Effector CD8-positive, alpha-beta T cell (primary cell): ENCODE measurements at regions not wholly inside any gene's neighbourhood (a gene's known extent, or its start where the extent isn't known, plus 50 kb on each side); places are given as distances from the start of the nearest gene placed in this dataset.

Experiments used
- DNase-seq: peaks from one replicate; lab custom pipeline; 2025; lab: John Stamatoyannopoulos, UW

DNA sequence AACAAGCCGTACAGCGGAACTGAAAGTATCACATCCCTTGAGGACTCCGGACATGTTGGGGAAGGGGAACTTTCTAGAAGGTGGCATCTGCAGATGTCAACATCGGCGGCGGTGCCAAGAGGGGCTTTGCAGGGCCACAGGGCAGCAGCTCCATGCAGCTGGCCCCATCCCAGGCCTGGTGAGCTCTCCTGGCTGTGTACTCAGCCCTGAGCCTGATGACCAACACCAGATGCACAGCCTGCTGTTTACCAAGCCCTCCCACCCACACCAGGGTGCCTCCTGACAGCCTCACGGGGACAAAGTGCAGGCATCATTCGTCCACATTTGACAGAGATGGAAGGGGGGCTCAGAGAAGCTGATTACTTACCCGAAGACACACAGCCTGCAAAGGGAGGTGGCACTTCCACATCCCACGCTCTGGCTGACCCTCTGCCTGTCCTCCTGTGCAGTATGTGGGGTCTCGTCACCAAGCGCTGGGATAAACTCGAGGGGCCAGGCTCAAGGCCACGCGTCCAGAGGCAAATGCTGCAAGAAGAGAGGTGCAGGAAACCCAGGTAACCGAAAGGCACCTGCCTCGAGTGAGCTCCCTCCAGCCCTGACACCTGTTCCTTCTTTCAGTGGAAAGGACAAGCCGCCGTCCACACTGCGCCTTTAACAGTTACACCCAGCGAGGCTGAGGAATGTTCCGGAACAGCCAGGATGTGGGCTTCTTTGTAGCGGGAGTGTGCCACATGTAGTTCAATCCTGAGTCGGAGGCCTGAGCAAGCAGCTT lies 69.0 kb upstream of the ASAP2 start:
- DNase-seq = no peak

DNA sequence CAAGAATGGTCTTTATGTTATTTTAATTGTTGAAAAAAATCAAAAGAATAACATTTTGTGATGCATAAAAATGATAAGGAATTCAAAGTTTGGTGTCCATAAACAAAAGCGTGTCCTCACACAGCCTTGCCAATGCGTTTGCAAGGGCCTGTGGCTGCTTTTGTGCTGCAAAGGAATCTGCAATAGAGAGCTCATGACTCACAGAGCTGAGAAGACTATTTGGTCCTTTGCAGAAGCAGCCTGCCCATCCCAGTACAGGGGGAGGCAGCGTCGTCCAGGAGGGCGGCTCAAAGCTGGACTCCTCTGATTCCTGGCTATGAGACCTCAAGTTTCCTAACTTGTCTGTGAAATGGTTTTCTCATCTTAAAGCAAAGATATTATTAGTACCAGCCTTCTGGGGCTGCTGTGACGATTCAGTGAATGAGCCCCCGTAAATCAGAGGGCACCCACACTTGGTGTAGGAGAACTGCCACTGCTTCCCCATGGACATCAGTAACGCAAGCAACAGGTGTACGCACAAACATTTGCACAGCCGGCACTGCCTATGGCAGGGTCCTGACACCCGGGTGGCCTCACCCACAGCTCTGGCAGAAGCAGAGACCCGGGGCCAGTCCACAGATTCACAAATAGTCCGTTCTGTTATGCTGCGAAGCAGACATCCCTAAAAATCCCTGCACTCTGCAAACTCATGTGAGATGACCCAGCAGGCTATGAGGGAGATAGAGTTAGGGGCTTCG lies 70.6 kb upstream of the ASAP2 start:
- DNase-seq = no peak

DNA sequence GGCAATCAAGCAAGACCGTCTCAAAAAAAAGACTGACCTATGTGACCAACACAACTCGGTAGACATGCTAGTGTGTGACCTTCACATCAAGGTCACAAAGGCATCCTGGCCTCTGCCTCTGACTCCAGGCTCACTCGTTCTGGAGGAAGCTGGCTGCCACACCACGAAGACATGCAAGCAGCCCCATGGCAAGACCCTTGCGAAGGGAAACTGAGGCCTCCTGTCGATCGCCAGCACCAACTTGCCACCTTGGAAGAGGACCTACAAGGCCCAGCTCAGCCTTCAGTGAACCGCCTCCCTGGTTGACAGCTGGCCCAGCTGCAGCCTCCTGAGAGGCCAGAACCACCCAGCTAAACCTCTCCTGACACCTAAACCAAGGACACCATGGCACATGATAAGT lies 79.3 kb upstream of the ASAP2 start:
- DNase-seq = no peak

DNA sequence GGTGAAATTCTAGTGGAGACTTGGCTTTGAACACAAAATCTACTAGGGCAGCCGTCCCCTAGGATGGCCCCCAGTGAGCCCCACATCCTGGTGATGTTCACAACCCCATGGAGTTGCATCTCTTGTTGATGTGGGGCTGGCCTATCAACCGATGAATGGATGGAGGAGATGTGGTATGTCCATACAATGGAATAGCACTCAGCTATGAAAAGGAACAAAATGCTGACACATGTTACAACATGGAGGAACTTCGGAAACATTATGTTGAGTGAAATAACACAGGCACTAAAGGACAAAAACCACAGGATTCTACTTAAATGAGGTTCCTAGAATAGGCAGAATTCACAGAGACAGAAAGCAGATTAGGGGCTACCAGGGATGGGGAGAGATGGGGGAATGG lies 80.1 kb upstream of the ASAP2 start:
- DNase-seq = no peak

DNA sequence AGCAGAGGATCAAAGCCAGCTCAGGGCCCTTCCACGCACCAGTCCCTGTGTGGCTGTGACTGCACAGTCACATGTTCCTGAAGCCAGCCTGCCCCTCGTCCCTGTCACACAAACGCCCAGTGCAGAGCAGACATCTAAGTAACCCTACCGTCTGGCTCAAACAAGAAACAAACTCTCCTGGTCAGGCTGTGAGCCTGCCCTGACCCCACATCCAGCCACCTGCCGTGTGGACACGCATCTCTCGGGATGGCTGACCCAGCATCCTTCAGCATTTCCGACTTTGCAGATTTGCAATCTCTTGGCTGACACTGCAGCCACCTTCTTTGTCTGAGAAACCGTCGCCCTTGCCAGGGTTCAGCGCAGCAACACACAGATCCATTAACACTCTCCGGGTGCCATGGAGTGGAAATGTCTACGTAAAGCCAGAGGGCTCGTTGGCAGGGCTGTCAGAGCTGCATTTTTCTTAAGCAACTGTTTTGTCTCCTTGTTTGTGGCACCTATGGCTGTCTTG lies 82.3 kb upstream of the ASAP2 start:
- DNase-seq = no peak

DNA sequence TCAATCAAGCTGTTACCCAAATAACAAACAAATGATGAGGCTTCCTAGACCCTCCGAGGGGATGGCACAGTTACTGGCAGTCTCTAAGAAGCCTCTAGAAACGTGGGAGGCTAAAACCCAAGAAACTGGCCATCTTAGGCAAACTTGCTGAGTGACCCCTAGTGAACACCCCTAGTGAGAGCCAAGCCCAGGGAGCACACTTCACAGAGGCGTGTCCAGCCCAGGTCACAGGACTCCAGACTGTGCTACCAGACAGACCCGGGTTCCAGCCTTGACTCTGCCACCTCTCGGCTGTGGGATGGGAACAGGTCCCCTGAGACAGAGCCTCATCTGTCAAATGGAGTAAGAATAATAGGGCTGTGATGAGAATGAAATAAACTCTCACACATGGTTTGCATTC lies 83.5 kb upstream of the ASAP2 start:
- DNase-seq = no peak

DNA sequence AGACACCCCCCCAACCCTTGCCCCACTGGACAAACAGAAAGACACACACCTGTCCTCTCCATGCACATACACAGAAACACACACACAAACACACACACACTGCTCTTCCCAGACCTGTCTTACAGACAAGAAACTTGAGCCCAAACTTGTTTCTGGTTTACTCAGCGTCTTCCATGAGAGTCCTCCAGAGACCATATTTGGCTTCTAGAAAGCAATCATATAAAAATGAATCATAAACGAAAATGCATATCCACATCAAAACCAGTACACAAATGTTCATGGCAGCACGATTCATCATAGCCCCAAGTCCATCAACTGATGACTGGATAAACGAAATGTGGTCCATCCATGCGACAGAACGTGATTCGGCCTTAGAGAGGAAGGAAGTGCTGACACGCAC lies 84.2 kb upstream of the ASAP2 start:
- DNase-seq = no peak

DNA sequence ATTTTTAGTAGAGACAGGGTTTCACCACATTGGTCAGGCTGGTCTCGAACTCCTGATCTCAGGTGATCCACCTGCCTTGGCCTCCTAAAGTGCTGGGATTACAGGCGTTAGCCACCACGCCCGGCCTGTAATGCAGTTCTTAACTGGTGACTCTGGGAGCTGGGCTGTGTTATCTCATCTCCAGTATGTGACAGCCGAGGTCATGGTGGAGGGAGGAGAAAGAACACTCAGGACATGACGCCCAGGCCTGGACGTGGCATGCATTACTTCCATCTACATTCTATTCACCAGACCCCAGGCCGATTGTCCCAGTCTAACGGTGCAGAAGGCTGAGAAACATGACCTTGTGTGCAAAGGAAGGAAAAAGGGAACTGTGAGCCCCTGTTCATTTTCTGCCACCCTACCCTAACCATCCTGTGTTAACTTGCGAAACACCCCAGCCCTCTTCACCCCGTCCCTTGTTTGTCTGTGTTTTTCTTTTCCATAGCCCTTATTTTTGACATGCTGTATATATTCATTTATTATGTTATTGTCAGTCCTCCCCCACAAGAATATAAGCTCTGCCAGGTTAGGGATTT lies 88.1 kb upstream of the ASAP2 start:
- no peak for DNase-seq

DNA sequence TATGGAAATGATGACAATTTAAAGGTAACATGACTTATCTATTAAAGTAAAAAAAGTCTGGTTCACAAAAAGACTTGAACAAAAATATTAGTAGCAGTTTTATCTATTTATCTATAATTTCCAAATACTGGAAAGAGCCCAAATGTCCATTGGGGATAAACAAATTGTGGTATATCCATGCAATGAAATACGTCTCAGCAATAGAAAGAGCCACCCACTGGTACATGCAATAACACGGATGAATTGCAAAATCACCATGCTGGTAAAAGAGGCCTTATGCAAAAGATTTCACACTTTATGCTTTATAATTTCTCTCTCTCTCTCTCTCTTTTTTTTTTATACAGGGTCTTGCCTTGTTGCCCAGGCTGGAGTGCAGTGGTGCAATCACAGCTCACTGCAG lies 91.4 kb upstream of the ASAP2 start:
- no peak for DNase-seq

DNA sequence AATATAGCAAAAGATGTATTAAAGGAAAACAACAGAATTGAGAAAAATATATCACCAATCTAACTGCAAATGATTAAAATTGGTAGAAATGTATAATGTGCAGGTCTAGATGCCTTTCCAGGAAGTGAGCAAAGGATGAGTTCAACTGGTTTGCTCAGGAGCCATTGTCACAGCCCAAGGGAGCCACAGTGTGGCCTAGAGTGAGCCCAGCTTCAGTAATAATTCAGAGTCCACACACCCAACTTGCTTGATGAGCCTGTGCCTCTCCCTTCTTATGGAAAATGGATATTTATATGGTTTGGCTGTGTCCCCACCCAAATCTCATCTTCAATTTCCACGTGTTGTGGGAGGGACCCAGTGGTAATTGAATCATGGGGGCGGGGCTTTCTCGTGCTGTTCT lies 92.2 kb upstream of the ASAP2 start:
- no peak for DNase-seq

DNA sequence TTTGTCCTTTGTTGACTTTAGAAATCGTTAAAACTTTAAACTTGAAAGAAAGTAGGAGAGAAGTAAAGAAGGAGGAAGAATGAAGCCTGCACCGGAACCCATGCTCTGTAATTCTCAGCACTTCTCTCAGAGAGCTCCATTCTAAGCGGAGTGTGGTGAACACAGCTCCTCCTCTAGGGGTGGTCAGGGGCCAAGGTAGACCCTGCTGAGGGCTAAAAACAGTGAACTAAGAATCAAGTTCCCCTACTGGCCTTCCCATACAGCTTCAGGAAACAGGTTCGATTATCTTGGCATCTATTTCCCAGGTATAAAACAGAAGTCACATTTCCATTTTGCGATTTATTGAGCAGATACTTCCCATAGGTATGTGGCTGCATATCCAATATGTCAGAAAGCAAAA lies 92.7 kb upstream of the ASAP2 start:
- DNase-seq = no peak

DNA sequence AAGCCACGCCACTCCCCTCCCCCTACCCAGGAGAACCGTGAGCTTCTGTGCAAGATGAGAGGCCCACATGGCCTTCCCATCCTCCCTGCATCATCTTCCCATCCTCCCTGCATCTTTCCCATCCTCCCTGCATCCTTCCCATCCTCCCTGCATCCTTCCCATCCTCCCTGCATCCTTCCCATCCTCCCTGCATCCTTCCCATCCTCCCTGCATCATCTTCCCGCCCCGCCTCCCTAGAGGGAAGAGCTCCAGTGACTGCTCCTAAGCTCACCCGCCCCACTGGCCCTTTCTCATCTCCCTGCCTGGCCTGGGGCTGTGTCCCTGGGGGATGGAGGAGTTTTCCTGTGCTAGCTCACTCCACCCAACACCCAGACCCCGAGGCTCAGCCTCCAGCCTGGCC lies 93.3 kb upstream of the ASAP2 start:
- DNase-seq = no peak

DNA sequence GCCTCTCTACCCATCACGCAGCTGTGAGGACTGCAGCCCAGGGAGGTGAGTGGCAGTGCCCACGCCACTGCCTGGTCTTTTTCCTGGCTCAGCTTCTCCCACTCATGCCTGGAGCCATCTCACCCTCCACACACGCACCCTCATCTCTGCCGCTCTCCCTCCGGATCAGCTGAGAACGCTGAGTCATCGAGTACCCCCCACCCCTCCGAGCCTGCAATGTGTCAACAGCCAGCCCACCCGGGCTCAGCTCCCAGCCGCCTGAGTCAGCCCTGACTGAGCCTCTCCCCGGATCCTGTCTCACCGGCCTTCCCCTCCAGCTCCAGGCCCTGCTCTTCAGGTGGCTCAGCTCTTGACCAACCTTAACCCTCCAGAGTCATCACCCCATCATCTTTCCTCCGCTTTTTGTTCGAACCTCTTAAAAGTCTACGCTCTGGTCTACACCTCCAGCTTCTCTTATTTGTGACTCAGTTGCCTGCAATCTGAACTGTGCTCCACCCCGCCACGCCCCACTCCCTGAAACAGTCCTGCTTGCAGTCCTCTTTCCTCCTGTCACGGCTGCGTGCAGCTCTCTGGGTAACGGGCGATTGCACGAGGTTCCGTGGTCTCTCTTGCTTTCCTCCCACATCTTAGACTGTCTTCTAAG lies 94.4 kb upstream of the ASAP2 start:
- no peak for DNase-seq

DNA sequence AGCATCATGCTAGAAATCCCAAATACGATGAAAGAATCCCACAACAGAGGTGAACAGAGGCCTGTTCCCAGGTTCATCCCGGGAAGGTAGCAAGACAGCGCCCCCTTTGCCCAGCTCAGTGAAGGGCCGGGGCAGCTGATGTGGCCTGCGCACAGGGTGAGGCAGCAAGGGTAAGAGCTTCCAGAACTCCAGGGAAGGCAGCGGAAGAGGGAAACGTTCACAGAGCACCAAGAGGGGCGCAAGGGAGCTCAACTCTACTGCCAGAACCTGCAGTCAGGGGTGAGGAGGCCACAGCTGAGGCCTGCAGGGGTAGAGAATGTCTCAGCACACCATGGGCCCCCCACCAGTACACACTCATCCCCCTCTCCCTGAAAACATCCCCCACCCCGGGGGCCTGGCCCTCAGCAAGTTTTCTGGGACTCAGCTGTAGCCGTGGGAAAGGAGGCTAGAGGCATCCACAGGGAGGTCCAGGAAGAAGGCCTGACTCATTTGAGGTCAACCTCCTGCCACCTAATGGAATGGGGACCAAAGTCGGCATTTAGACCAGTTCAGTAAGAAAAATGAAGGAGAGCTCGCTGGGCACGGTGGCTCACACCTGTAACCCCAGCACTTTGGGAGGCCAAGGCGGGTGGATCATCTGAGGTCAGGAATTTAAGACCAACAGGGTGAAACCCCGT lies 95.6 kb upstream of the ASAP2 start:
- no peak for DNase-seq

DNA sequence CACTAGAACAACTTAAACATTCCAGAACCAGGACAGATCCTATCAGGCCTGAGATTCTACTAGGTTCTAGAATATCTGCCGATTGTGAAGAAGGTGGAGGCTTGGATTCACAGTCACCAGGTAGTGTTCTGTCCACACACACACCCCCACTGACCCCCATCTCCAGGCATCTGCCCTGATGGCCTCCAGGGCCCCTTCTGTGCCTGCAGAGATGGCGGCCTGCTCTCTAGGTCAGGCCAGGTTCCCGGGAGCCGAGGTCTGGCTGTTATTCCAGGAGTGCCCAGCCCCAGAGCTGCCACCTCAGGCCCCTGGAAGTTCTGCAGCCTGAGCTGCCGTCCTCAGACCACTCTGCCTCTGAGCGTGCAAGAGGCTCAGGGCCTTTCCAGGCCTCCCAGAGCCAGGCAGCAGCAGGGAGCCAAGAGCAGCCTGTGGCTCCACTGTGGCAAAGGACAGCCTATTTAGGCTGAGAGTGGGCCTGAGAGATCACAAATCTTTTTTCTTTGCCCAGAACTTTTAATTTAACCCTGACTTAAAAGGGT lies 96.2 kb upstream of the ASAP2 start:
- no peak for DNase-seq

DNA sequence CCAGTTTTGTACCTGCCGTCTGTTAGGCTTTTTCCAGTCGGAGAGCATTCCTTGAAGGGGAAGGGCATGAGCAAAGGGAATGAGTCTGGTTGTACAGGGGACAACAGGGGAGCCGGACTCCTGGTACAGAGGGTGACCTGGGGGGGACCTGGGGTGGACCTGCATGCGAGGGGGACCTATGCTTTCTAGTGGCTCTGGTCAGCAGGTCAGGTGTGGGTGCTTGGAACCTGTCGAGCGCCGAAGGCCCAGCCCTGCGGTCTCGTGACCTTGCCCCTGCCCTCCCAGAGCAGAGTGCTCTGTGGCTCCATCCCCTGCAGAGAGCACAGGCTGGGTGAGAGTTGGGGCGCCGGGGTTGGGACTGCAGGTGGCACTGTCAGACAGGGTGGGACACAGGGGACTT lies 96.7 kb upstream of the ASAP2 start:
- DNase-seq = no peak

DNA sequence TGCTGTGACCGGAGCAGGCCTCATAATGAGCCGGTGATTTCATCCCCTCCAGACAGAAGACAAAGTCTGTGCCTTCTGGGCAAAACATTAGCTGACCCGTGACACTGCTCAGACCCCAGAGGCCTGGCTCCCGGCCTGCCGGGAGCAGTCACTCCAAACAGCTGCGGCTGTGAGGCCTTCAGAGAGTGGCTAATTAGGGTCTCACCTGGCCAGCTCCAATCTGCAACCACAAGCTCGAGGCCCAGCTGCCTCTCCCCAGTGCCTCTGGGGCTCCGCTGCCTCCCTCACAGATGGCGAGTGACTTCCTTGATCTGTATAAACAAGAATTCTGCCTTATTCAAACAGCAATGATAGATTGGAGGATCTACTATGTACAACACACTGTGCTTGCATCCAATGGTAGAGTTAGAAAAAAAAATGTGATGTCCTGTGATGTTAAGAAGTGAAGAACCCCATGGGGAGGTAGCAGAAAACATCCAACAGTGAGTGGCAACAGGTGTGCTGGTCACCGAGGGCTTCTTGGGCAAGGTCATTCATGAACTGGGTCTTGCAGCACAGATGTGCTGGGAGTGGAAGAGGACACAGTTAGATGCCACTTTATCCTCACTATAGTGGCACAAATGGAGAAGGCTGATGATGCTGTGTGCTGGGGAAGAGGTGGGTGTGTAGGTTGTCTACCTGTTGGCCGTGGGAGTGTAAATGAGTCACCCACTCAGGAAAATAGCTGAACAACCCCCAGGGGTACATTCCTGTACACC lies 98.2 kb upstream of the ASAP2 start:
- no peak for DNase-seq

DNA sequence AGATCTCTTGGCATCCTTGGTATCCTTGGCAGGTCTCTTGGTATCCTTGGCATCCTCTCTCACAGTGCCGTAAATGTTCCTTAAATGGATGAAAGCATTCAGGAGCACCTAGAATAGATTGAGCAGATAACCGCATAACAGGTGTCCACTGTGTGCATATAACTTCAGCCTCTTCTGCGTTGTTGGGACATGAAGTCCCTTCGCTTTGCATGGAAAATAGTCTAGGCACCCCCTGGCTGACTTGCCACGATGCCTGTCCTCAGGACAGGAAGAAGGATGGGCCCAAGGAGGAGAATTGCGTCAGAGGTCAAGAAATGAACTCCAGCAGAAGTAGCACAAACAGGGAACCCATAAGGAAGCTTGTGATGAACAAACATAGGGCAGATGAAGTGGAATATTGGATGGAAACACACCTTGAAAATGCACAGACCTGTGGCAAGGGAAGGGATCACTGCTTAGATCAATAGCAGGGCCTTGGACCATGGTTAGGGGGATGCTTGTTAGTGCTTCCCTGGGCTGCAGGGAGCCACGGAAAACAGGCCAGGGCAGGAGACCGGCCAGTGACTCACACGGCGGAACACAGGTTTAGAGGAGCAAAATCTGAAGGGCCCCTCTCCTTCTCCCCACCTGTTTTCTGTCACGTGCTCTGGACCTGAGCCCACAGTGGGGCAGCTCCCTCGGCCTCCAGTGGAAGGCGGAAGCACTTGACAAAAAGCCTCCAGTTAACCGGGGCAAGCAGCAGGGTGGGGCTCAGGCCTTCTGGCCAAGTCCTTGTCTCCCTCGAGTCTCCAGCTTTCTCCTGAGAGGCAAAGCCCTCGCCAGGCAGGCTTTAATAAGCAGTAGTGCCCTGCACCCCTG lies 99.2 kb upstream of the ASAP2 start:
- no peak for DNase-seq

DNA sequence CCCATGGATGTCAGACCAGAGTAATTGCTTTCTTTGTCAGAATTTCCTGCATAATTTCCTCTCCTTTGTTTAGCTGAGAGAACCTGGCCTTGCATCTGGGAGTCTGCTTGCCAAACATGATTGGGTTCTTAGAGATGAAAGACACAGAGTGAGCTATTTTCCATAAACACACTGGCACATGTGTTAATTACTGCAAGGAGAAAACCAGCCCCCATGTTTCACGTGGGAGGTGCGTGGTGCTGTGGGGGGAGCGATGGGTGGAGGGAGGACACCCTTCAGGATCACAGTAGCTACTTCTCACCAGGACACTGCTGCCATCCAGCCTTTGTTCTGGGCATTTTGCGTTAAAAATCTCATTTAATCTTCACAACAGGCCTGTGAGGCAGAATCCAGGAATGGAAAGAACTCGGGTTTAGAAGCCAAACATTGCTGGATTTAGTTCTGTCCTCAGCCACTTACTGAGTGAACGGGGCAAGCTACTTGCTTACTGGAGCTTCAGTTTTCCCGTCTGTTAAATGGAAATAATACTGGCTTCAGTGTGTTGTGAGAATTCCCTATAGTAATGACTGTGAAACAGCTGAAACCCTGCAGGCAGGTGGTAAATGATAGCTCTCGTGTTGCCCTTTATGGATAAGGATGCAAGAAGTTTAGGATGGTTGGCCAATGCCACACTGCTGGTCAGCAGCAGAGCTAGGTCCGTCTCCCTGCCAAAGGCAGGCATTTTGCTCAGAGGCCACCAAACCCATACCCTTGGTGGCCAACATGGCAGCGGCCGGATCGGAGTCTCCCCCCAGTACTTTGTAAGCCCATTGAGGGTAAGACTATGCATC lies 100.1 kb upstream of the ASAP2 start:
- DNase-seq = no peak
